Chondrocyte (in vitro differentiated cells): ENCODE measurements at regions not wholly inside any gene's neighbourhood (a gene's known extent, or its start where the extent isn't known, plus 50 kb on each side); places are given as distances from the start of the nearest gene placed in this dataset.

Experiments
- DNase-seq: peaks from one replicate; pipeline ENCODE4 v3.0.0; 2021; ENCODE audit warnings: mixed read lengths, low spot score
- H3K27ac Mint-ChIP-seq: one replicate; pipeline ENCODE4 v1.8.0; 2021; ENCODE audit warnings: mild to moderate bottlenecking, moderate library complexity, mixed read lengths; ENCODE audit not compliant: unreplicated experiment
- H3K27me3 Mint-ChIP-seq: 2 replicates; pipeline ENCODE4 v1.8.0; 2021; ENCODE audit warnings: low read depth, mixed read lengths
- H3K36me3 Mint-ChIP-seq: 2 replicates; pipeline ENCODE4 v1.8.0; 2021; ENCODE audit warnings: low read depth, mixed read lengths
- H3K4me1 Mint-ChIP-seq: 2 replicates; pipeline ENCODE4 v1.8.0; 2021; ENCODE audit warnings: low read depth, mild to moderate bottlenecking, mixed read lengths
- H3K4me3 Mint-ChIP-seq: one replicate; pipeline ENCODE4 v1.8.0; 2021; ENCODE audit warnings: mild to moderate bottlenecking, moderate library complexity, mixed read lengths; ENCODE audit not compliant: unreplicated experiment
- H3K9me3 Mint-ChIP-seq: 2 replicates; pipeline ENCODE4 v1.8.0; 2021; ENCODE audit warnings: low read depth, mixed read lengths
- TF ChIP-seq, protein P1 (sequence below): fragments of 200-600 bp; sonication (generic); IDR thresholded peaks from 2 replicates; pipeline ENCODE4 v1.5.0; 2021; ENCODE audit warnings: antibody characterized with exemption, mild to moderate bottlenecking, moderate library complexity

DNA sequence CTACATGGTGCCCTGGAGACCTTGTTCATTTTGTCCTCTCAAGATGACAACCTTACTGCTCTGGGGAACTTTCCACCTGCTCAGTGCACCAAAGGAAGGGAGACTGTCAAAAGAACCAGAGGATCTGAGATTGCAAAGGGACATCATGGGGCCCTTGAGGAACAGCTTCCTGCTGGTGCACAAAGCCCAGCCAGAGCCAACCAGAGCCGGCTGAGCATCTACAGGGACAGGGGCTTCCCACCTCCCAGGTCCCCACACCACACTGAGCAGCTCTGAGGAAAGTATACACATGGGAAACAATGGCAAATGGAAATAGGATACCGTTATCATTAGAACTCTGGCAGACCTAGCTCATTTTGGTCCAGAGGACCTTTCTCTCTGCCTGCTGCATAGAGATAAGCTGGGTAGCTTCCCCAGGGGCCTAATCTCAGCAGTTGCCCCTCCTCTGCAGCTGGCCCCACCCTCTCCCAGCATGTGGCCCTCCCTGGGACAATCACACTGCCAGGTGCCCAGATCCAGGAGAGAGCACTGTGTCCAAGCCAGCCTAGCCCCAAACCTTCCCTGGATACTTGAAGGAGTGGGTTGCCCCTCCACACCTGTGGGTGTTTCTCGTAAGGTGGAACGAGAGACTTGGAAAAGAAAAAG, 123.4 kb upstream of the PRR20G start:
- H3K27ac Mint-ChIP-seq = no peak overlapping the region
- H3K4me3 Mint-ChIP-seq = no peak overlapping the region
- H3K9me3 Mint-ChIP-seq = no peaks in the 10 kb centered on the region
- H3K36me3 Mint-ChIP-seq = peaks cover 2% of the 10 kb centered on the region
- H3K4me1 Mint-ChIP-seq = no peaks in the 10 kb centered on the region
- peaks cover 35% of the 10 kb centered on the region for H3K27me3 Mint-ChIP-seq
- TF ChIP-seq, protein P1, sequence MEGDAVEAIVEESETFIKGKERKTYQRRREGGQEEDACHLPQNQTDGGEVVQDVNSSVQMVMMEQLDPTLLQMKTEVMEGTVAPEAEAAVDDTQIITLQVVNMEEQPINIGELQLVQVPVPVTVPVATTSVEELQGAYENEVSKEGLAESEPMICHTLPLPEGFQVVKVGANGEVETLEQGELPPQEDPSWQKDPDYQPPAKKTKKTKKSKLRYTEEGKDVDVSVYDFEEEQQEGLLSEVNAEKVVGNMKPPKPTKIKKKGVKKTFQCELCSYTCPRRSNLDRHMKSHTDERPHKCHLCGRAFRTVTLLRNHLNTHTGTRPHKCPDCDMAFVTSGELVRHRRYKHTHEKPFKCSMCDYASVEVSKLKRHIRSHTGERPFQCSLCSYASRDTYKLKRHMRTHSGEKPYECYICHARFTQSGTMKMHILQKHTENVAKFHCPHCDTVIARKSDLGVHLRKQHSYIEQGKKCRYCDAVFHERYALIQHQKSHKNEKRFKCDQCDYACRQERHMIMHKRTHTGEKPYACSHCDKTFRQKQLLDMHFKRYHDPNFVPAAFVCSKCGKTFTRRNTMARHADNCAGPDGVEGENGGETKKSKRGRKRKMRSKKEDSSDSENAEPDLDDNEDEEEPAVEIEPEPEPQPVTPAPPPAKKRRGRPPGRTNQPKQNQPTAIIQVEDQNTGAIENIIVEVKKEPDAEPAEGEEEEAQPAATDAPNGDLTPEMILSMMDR = no peak
- no peak for DNase-seq

- H3K27me3 Mint-ChIP-seq = peaks cover 33% of the 10 kb centered on the region
- TF ChIP-seq, protein P1 = no peak
- no peak for DNase-seq
- H3K36me3 Mint-ChIP-seq = peaks cover 2% of the 10 kb centered on the region
- H3K27ac Mint-ChIP-seq = no peak overlapping the region
- H3K4me1 Mint-ChIP-seq = no peaks in the 10 kb centered on the region
- no peaks in the 10 kb centered on the region for H3K9me3 Mint-ChIP-seq
- no peak overlapping the region for H3K4me3 Mint-ChIP-seq
Measured at GRCh38 chr3:127410678-127411077, 122.8 kb upstream of the PRR20G start.

- Mint-ChIP-seq H3K27me3 (peaks cover 30% of the 10 kb centered on the region), H3K36me3 (peaks cover 2% of the 10 kb centered on the region), H3K4me1 (no peaks in the 10 kb centered on the region), H3K27ac (no peak overlapping the region), H3K4me3 (no peak overlapping the region), H3K9me3 (no peaks in the 10 kb centered on the region)
- no peak for DNase-seq
- TF ChIP-seq, protein P1 = no peak
Measured at GRCh38 chr3:127410137-127410488, 122.3 kb upstream of the PRR20G start.

GRCh38 chr3:127409421-127410136, 121.7 kb upstream of the PRR20G start:
- Mint-ChIP-seq H3K27me3 (peaks cover 29% of the 10 kb centered on the region), H3K4me3 (no peak overlapping the region), H3K9me3 (no peaks in the 10 kb centered on the region), H3K36me3 (peaks cover 2% of the 10 kb centered on the region), H3K4me1 (no peaks in the 10 kb centered on the region), H3K27ac (no peak overlapping the region)
- peak; percentile 55 for DNase-seq
- TF ChIP-seq, protein P1 = no peak

GRCh38 chr3:127408684-127409420, 121.0 kb upstream of the PRR20G start:
- Mint-ChIP-seq H3K27ac (no peak overlapping the region), H3K36me3 (peaks cover 2% of the 10 kb centered on the region), H3K4me3 (no peak overlapping the region), H3K4me1 (no peaks in the 10 kb centered on the region), H3K9me3 (no peaks in the 10 kb centered on the region), H3K27me3 (peaks cover 24% of the 10 kb centered on the region)
- TF ChIP-seq, protein P1 = no peak
- DNase-seq = no peak
